GM21360 (cell line): ENCODE measurements at regions not wholly inside any gene's neighbourhood (a gene's known extent, or its start where the extent isn't known, plus 50 kb on each side); places are given as distances from the start of the nearest gene placed in this dataset.
"Not testable (repeated sequence)": the region's sequence is repeated elsewhere in the genome, so short reads cannot be mapped to it uniquely, and the experiment has no call there.

Source experiments
- ATAC-seq: cut with Tn5 transposase; IDR thresholded peaks from one replicate; pipeline ENCODE4 v1.9.1; 2021; ENCODE audit warnings: mild to moderate bottlenecking, moderate library complexity; ENCODE audit not compliant: unreplicated experiment

DNA sequence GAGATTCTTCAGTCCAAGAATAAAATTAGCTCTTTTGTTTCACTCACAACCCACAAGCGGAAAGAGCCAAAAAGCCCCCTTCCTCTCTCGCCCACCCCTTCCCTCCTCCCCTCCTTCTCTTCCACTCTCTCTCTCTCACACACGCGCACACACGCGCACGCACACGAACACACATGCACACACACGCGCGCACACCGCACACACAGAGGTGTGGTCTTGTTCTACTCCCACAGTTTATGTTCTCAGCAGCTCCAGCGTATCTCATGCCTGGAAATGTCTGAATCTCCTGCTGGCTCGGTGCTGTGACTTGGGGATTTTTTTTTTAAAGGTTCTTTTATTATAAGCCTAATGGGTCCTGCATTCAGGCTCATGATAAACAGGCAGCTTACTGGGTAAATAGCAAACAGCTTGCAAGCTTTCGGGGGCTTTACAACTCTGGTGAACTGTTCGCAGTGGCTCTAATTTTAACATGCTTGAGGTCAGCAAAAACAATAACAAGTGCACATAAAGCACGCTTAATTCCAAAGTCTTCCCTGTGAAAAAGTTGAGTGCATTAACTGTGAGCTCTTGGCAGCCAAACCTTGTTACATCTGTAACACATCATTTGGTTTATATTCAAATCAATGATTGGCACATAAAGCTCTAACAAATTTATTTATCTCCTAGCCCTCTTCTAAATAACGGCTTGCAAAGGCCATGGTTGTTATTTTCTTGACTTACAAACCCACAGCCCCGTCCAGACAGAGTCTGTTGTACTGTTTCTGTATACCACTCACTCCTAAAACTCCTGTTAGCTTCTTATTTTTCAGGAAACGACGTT, 424.1 kb upstream of the MGMT start:
- no peak for ATAC-seq

DNA sequence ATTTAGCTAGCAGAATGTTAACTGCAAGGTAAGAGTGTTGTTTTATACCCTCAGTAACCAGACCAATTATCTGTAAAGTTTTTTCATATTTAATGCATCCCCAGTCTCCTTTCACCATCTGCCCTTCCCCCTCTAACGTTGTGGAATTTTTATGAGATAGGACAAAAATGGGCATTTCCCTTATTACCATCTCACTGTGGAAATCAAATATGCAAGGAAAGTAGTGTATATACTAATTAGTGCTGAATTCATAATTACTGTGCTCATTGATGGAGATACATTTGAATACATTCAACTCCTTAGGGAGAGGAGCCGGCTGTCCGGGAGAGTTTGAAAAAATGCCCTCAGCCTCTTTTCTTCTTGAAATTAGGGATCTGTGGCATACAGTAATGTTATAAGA, 423.4 kb upstream of the MGMT start:
- no peak for ATAC-seq

DNA sequence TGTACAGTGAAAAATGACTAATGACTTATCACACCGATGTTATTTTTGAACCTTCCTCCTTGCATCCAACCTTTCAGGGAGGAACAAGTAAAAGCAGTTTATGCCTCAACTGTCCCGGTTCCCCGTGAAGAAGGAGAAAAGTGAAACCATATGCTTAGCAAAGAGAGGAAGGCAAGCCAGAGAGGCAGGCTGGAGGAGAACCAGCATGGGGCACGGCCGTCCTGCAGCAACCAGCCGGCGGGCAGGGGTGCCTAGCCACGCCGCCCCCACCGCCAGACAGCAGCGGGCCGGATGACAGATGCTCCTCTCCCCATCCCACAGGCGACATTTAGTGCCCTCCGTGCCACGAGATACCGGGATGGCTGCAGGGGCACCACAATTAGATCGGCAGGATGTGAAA, 421.4 kb upstream of the MGMT start:
- ATAC-seq = no peak

DNA sequence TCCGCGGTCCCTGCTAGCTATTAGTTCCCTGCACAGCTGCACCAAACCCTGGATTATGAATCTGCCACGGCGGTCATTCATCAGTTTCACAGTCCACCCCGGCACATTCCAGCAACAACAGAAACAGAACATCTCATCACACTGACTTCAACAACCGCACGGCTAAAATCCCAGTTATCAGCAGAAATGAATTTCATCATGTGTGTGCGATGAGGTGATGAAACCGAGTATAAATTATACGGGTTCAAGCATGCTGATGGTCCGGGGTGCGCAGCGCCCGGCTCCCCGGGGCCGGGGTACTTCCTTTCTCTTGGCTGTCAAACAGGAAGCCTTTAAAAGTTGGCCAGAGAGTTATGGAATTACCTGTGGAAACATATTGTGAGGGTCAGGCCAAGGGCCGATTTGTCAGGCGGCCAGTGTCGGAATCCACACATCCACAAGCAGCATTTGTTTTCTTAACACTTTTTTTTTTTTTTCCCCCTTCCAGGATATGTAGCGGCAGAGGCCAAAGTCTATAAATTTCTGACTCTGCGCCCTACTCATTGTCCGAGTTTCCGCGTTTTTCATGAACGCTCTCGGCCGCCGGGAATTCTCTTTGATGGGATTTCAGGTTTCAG, 420.9 kb upstream of the MGMT start:
- no peak for ATAC-seq

GRCh38 chr10:129046962-129047361, 420.1 kb upstream of the MGMT start:
- ATAC-seq = no peak

DNA sequence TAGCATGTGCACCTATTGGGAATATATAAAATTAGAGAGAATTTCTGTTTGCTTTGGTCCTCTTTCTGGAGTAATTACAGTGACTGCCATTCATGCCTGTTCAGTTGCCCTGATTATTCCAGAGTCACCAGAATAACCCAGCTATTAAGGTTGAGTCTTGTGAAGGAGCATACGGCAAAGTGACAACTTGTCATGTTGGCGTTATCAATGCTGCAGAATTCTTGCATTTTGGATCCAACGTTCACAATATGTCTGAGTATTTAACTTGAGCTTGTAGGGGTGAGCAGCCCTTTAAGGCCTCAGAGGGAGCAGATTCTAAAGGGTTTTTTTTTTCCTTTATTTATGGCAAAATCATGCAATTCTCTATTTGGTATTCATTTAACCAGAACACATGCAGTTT, 419.4 kb upstream of the MGMT start:
- ATAC-seq = no peak

- no peak for ATAC-seq
Measured at GRCh38 chr10:129048513-129048912, 418.5 kb upstream of the MGMT start.

- ATAC-seq = no peak
Measured at GRCh38 chr10:129049501-129049900, 417.5 kb upstream of the MGMT start.

DNA sequence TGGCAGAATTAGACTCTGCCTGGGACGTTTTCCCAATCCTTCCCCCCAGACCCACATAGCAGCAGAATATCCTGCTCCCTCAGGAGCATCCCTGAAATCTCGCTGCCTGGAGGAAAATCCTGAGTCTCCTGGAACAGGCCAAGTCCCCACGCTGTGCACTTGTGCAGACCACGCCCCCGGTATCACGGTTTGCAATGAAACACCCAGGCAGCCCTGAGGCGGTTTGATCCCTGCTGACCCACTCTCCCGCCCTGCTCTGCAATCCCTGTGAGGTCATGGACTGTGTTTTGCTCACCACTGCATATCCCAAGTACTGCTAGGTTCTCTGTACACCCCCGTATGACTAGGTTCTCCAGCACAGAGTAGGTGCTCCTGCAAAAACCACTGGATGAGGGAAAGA, 411.8 kb upstream of the MGMT start:
- no peak for ATAC-seq

DNA sequence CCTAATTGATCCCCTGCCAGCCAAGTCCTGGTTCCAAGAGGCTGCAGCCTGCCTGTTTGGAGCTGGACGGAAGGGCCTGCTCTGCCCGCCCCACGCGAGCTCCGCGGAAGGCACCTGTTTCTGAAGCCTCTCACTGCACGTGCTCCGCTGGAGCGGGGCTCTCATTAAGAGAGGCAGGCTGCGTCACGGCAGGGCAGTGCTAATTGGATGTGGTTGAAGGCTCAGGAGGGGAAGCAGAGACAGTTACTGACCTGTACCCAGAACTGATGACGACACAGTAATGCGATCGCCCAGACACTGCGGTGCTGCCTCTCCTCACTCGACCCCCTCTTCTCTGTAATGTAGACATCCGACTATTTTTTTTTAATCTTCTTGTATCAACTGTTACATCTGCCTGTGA, 411.1 kb upstream of the MGMT start:
- ATAC-seq = no peak

DNA sequence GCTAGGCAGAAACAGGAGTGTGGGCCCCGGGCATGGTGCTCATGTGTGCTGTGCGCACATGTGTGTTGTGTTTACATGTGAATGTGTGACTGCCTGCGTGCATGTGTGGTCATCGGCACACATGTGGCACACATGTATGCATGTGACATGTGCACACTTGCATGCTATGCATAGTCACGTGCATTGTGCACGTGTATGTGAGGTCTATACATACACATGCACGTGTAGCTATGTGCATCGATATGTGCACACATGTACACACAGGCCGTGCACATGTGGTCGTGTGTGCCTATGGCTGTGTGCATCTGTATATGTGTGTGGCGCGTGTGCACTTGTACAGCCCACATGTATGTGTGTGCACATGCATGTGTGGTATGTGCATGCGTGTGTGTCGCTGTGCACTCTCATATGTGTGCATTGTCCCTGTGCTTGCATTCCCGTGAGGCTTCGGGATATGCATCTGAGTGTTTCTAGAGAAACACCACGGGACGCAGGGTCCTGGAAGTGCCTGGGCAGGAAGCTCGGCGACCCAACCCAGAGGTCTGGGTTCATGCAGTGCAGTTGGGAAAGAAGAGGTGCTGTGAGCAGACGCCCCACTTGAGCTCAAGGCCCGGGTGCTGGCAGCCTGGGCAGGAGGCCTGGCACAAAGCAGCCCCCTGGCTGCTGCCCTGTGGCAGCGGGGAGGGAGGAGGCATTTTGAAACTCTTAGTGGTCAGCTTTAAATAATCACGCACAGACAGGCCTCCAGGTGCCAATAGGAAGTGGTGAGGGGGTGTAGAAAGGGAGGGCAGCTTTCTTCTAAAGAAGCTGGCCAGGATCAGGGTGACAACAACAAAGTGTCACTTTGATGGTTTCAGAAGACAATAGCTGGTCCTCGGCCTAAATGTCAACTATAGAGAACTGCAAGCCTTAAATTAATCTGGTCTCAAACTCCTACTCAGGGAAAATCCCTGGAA, 410.0 kb upstream of the MGMT start:
- ATAC-seq = no peak

GRCh38 chr10:129057856-129058663, 409.0 kb upstream of the MGMT start:
- peak; percentile 74 for ATAC-seq

DNA sequence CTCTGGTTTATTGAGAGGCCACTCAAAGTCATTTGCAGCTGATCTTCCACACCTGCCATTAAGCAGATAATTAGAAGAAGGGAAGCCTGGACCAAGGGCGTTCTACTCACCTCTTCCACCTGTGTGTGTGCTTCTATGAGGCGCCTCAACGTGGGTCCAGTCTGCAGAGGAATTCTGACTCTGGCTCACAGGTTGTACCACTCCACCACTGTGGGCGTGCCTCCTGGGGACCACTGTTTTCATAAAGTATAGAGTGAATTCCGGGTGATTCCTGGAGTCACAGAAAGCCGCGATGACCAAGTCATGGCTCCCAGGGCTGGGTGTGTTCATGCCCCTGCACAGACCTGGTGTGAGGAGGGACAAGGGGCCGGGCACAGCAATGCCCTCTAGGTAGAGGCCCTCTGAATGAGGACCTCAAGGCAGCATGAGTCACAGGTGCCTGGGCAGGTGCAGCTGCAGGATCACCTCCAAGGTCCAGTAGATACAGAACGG, 408.3 kb upstream of the MGMT start:
- no peak for ATAC-seq

DNA sequence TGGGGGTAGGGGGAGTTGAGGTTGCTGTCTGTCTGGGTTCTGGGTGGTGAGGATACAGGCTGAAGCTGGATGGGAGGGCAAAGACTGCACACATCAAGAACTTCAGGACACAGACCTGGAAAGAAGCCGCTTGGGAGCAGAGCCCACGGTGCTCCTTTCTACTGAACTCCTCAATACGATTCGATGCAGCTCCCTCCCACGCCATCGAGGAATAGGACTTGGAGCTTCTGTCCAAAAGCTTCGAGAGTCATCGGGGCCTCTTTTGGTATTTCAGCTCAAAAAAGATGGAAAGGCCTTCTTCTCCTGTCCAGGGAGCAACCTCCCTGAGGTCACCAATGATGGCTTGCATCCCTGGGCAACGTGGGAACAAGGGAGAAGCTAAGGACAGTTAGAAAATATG, 407.1 kb upstream of the MGMT start:
- ATAC-seq = no peak

DNA sequence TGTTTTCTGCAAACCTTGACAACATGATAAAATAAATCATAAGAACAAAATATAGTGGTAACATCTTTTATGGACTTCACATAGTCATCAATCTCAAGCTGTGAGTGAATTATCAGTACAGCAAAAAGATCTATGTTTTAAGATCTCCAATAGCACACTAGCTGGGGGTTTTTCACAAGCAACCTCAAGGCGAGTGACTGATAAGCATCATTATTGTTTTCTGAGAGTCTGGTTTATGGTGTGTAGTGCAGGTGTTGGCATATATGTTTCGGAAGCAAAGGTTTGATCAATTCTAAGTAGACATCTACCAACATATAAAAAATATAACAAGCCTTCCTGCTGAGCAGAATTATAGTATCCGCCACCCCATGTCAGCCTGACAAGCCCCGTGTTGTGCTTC, 403.8 kb upstream of the MGMT start:
- no peak for ATAC-seq

- ATAC-seq = no peak
Measured at GRCh38 chr10:129063877-129064276, 403.2 kb upstream of the MGMT start.

DNA sequence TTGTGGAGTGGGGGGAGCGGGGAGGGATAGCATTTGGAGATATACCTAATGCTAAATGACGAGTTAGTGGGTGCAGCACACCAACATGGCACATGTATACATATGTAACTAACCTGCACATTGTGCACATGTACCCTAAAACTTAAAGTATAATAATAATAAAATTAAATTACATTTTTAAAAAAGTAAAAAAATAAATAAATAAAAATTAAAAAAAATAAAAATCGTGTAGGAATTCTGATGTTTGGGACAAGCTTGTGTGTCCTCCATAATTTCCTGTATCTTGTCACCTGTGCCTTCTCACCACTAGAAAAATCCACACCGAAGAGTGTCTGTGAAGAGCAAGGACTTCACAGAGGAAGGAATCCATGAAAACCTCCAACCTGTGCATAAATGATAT, 400.5 kb upstream of the MGMT start:
- ATAC-seq = not testable (repeated sequence)

DNA sequence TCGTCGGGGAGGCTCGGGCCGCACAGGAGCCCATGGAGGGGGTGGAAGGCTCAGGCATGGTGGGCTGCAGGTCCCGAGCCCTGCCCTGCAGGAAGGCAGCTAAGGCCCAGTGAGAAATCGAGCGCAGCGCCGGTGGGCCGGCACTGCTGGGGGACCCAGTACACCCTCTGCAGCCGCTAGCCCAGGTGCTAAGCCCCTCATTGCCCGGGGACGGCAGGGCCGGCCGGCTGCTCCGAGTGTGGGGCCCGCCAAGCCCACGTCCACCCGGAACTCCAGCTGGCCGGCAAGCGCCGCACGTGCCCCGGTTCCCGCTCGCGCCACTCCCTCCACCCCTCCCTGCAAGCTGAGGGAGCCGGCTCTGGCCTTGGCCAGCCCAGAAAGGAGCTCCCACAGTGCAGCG, 395.6 kb upstream of the MGMT start:
- not testable (repeated sequence) for ATAC-seq

DNA sequence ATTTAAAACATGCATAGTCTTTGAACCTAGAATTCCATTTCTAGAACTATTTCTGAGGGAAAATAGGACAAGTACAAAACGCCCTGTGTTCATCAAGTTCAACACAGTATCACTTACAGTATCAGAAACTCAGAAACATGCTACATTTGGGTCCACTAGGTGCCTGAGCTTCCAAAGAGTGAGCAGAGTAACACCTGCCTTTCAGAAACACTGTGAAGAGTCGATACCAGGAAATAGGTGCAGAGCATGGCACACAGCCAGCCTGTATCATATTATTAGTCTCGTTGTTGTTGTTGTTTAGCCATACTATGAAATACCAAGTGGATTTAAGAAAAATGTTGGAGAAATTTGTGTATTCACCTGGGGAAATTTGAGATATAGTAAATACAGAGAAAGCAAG, 392.1 kb upstream of the MGMT start:
- ATAC-seq = no peak

- no peak for ATAC-seq
Measured at GRCh38 chr10:129075508-129075907, 391.5 kb upstream of the MGMT start.

DNA sequence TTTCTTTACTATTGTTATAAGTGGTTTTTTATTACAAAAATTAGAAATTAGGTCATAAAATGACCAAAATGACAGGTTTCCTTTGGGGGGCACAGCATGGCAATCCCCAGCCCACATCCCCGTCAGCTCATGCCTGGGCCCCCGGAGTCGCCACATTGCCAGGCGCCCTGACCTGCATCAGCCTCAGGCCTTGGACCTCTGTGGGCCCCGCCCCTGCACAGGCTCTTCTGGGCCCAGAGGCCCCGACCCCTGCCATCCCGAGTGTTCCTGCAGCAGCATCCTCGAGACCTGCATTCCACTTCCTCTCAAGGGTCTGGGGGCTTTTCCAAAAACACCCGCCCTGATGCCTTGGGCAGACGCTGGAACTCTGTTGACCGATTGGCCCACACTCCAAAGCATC, 391.1 kb upstream of the MGMT start:
- no peak for ATAC-seq
